Stomach (tissue), 8 donors: ENCODE measurements at regions not wholly inside any gene's neighbourhood (a gene's known extent, or its start where the extent isn't known, plus 50 kb on each side); places are given as distances from the start of the nearest gene placed in this dataset.

ENCODE experiments used
- DNase-seq, 2 donors: peaks; one replicate each; pipeline versions ENCODE4 v3.0.0 to v3.0.0-alpha.2; 2013 to 2019
- H3K27ac ChIP-seq, 5 donors: fragments of 200-600 bp in 4 of 5; sonication (generic) in 4 of 5; one replicate each; pipeline ENCODE4 v1.5.1; 2013 to 2019; ENCODE audit warnings: mild to moderate bottlenecking in 1 of 5, moderate library complexity in 1 of 5
- H3K27me3 ChIP-seq, 3 donors: fragments of 200-600 bp; sonication (generic); one replicate each; pipeline ENCODE4 v1.5.1; 2017 to 2019; ENCODE audit warnings: mixed run types in 1 of 3
- H3K36me3 ChIP-seq, 4 donors: fragments of 200-600 bp; sonication (generic); 1 replicate in 3 of 4; 2 replicates in 1 of 4; pipeline ENCODE4 v1.5.1; 2016 to 2019
- H3K4me1 ChIP-seq, 4 donors: fragments of 200-600 bp; sonication (generic); one replicate each; pipeline ENCODE4 v1.5.1; 2016 to 2019
- H3K4me3 ChIP-seq, 4 donors: fragments of 200-600 bp; sonication (generic) in 3 of 4; one replicate each; pipeline ENCODE4 v1.5.1; 2016 to 2019; ENCODE audit warnings: mild to moderate bottlenecking in 1 of 4
- H3K9me3 ChIP-seq, 4 donors: fragments of 200-600 bp; sonication (generic); one replicate each; pipeline ENCODE4 v1.5.1; 2016 to 2019
- CTCF ChIP-seq, 7 experiments: fragments of 450-650 bp in 4 of 7; fragments of 200-600 bp in 3 of 7; sonication (generic) in 3 of 7; IDR thresholded peaks; one replicate each; pipeline ENCODE4 v1.5.1; 2016 to 2019; ENCODE audit warnings: antibody characterized with exemption in 7 of 7, control low read depth in 2 of 7, mild to moderate bottlenecking in 1 of 7
- EP300 ChIP-seq: sonication (generic); formaldehyde crosslinking; IDR thresholded peaks from one replicate; pipeline ENCODE4 v1.6.1; 2017; ENCODE audit warnings: antibody characterized with exemption
- POLR2A ChIP-seq, 4 donors: fragments of 450-650 bp; IDR thresholded peaks; one replicate each; pipeline ENCODE4 v1.6.1; 2016; ENCODE audit warnings: antibody characterized with exemption in 4 of 4, control low read depth in 2 of 4, mild to moderate bottlenecking in 1 of 4, moderate library complexity in 1 of 4
- POLR2AphosphoS5 ChIP-seq, 3 donors: sonication (generic); formaldehyde crosslinking; IDR thresholded peaks; one replicate each; pipeline ENCODE4 v1.6.1; 2016; ENCODE audit warnings: antibody characterized with exemption in 3 of 3
- WGBS, 5 donors: extraction: QIAGEN DNeasy Blood & Tissue Kit in 3 of 5; methylation state at CpG; one replicate each; pipeline versions ENCODE4 v1.1.5 to v1.1.7; 2013 to 2018; 5-methylcytosine and 5-hydroxymethylcytosine counted together
- intact Hi-C: fragments of 100-400 bp; cut with DNase I; formaldehyde crosslinking; loops from one replicate; pipeline ENCODE4 v1.15.1; 2023; ENCODE audit warnings: low total_unique reads
- donor health status: healthy with polysubstance abuse.
- donor health status: Bipolar disorder and iron deficiency.
- donor health status: healthy.

GRCh38 chr9:38233796-38234355, 158.6 kb upstream of the ALDH1B1 start:
- DNase-seq, result no peak
- no peak overlapping the region for H3K4me3 ChIP-seq
- TF ChIP-seq POLR2AphosphoS5 (IDR thresholded peaks at IDR 0.05) (no peak), POLR2A (IDR thresholded peaks at IDR 0.05) (no peak), EP300 (no peak), CTCF (IDR thresholded peaks at IDR 0.05) (no peak)
- intact Hi-C loops, result no loop called here
- no peak overlapping the region for H3K27ac ChIP-seq
- H3K4me1 ChIP-seq, result no peaks in the 10 kb centered on the region
- H3K27me3 ChIP-seq, result peaks cover 0 to 6% (median 3%) of the 10 kb centered on the region in 3 donors
- 90 to 96% (median 93%) methylated on average over 9 of the region's 9 CpGs for WGBS, 5 donors
- no peaks in the 10 kb centered on the region for H3K36me3 ChIP-seq
- H3K9me3 ChIP-seq, result no peaks in the 10 kb centered on the region

- no peaks in the 10 kb centered on the region for H3K36me3 ChIP-seq
- no peak overlapping the region for H3K4me3 ChIP-seq
- H3K9me3 ChIP-seq, result no peaks in the 10 kb centered on the region
- TF ChIP-seq POLR2A (IDR thresholded peaks at IDR 0.05), result no peak
- no peak for TF ChIP-seq EP300
- TF ChIP-seq CTCF (IDR thresholded peaks at IDR 0.05), result no peak
- no peak for TF ChIP-seq POLR2AphosphoS5 (IDR thresholded peaks at IDR 0.05)
- intact Hi-C loops, result no loop called here
- 67 to 84% (median 78%) methylated on average over 10 of the region's 10 CpGs for WGBS, 5 donors
- DNase-seq, result peak in 1 of 2 donors; percentile 26
- H3K4me1 ChIP-seq, result no peaks in the 10 kb centered on the region
- H3K27me3 ChIP-seq, result peaks cover 0 to 9% (median 6%) of the 10 kb centered on the region in 3 donors
- no peak overlapping the region for H3K27ac ChIP-seq
Observed at GRCh38 chr9:38233343-38233742, 159.2 kb upstream of the ALDH1B1 start.

- WGBS, 5 donors, result 42 to 72% (median 55%) methylated on average over 4 to 6 of the region's 6 CpGs
- no peaks in the 10 kb centered on the region for H3K36me3 ChIP-seq
- H3K27ac ChIP-seq, result no peak overlapping the region
- DNase-seq, result no peak
- peaks cover 0 to 13% (median 6%) of the 10 kb centered on the region in 3 donors for H3K27me3 ChIP-seq
- H3K9me3 ChIP-seq, result no peaks in the 10 kb centered on the region
- TF ChIP-seq CTCF (IDR thresholded peaks at IDR 0.05), result no peak
- no peak for TF ChIP-seq POLR2AphosphoS5 (IDR thresholded peaks at IDR 0.05)
- no peak for TF ChIP-seq EP300
- TF ChIP-seq POLR2A (IDR thresholded peaks at IDR 0.05), result no peak
- H3K4me3 ChIP-seq, result no peak overlapping the region
- intact Hi-C loops, result no loop called here
- H3K4me1 ChIP-seq, result peaks cover 0 to under 1% (median 0%) of the 10 kb centered on the region in 4 donors
Observed at GRCh38 chr9:38232895-38233294, 159.6 kb upstream of the ALDH1B1 start.

GRCh38 chr9:38229504-38230155, 160.6 kb upstream of the SHB start:
- WGBS, 5 donors, result 83 to 89% (median 87%) methylated on average over 13 of the region's 13 CpGs
- Histone ChIP-seq H3K36me3 (no peaks in the 10 kb centered on the region), H3K27ac (no peak overlapping the region), H3K4me1 (peaks cover 5 to 16% (median 10%) of the 10 kb centered on the region in 4 donors), H3K27me3 (peaks cover 0 to 29% (median 6%) of the 10 kb centered on the region in 3 donors), H3K9me3 (no peaks in the 10 kb centered on the region), H3K4me3 (no peak overlapping the region)
- TF ChIP-seq POLR2A (IDR thresholded peaks at IDR 0.05) (no peak), CTCF (IDR thresholded peaks at IDR 0.05) (no peak), POLR2AphosphoS5 (IDR thresholded peaks at IDR 0.05) (no peak), EP300 (no peak)
- intact Hi-C loops, result no loop called here
- no peak for DNase-seq
